ENCODE measurements at regions not wholly inside any gene's neighbourhood (a gene's known extent, or its start where the extent isn't known, plus 50 kb on each side); places are given as distances from the start of the nearest gene placed in this dataset.

DNA sequence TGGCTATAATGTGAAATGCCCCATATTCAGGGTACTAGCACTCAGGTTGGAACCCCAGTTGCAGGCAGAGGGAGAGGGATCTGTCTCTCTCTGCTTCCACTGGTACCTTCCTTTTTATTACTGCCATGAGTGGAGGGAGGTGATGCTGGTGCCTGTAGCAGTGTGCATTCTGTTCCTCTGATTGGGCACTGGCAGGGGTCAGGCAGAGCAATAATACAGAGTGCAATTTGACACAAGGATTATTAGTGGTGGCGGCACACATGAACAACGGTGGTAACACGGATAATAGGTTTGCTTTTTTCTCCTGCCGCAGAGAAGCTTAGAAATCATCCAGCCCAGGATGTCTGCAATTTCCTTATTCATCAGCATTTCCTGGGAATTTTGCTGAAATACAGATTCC, 525.7 kb downstream of the SLC4A3 start:
- TF ChIP-seq, protein P1, sequence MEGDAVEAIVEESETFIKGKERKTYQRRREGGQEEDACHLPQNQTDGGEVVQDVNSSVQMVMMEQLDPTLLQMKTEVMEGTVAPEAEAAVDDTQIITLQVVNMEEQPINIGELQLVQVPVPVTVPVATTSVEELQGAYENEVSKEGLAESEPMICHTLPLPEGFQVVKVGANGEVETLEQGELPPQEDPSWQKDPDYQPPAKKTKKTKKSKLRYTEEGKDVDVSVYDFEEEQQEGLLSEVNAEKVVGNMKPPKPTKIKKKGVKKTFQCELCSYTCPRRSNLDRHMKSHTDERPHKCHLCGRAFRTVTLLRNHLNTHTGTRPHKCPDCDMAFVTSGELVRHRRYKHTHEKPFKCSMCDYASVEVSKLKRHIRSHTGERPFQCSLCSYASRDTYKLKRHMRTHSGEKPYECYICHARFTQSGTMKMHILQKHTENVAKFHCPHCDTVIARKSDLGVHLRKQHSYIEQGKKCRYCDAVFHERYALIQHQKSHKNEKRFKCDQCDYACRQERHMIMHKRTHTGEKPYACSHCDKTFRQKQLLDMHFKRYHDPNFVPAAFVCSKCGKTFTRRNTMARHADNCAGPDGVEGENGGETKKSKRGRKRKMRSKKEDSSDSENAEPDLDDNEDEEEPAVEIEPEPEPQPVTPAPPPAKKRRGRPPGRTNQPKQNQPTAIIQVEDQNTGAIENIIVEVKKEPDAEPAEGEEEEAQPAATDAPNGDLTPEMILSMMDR (IDR thresholded peaks at IDR 0.05; ENCODE audit: low read depth, low read length, poor library complexity, severe bottlenecking): no peak
- no peak for TF ChIP-seq EZH2phosphoT487 (IDR thresholded peaks at IDR 0.05; ENCODE audit: borderline replicate concordance, low read length)
